HG03571 (cell line): ENCODE measurements at regions not wholly inside any gene's neighbourhood (a gene's known extent, or its start where the extent isn't known, plus 50 kb on each side); places are given as distances from the start of the nearest gene placed in this dataset.

Experiments used
- ATAC-seq: cut with Tn5 transposase; IDR thresholded peaks from one replicate; pipeline ENCODE4 v1.9.1; 2021; ENCODE audit not compliant: unreplicated experiment

DNA sequence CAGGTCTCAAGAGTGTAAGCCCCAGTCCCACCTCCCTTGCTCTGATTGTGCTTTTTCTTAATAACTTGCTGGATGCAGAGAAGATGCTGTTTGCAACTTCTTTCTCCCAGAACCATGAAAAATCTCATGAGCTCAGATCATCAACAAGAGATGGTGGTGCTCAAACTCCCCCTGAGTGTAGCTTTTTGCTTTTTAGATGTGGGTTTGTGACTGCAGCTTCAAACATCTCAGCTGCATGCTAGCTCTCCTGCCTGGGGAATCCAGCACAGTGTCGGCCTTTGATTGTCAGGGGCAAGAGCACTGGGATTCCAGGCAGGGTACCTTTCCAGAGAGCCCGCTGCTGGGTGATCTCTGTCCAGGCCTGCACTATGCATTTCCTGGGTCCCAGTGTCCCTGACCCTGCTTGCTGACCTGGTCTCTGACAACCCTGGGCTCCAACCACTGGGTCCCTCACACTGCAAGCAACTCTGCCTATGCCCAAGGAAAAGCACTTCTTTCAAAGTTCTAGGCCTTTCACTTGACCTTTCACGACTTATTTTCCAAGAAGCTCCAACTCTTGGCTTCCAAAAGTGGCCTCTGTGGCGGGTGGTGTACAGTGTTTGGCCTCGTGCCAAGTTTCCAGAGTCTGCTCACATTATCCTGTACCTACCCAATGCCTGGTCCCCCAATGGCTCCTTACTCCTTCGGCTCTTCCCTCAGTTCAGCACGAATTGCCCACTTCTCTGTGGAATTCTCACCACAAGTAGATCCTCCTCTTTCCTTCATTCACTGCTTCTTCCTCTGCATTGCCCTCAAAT lies 69.7 kb upstream of the LY86 start:
- ATAC-seq = no peak

DNA sequence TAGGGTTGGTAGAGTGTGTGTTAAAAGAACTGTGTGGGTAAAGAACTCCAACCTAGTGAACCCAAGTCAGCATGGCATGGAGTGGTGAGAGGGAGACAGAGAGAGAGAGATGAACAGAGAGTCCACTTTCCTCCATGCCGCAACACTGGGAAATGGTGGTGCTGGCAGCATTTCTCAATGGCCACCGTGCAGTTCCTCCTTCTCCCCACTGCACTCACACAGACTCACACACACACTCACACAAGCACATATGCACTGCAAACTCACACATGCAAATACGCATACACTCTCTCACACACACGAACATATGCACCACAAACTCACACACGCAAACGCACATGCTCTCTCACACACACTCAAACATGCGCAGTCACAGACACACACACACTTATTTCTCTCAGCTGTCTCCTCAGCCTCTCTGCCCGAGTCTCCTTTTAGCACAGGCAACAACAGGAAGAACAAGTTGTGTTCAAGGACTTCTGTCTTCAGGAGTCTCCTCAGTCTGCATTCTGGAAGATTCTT lies 66.5 kb upstream of the LY86 start:
- no peak for ATAC-seq

DNA sequence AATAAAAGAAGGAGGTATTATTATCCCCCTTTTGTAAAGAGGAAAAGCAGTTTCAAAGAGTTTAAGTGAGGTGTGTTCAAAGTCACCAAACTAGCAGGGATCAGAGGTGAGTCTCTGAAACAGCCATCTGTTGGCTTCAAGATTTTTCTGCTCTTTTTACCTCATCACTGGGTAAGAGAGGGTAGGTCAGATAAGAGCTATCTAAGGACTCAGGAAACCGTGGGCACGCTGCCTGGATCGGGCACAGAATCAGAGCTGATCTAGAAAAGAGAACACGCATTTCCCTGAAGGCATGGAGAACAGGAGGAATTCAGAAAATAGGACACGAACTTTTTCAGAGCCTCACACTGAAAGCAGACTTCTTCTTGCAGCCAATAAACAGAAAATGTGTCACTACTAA lies 65.8 kb upstream of the LY86 start:
- no peak for ATAC-seq

DNA sequence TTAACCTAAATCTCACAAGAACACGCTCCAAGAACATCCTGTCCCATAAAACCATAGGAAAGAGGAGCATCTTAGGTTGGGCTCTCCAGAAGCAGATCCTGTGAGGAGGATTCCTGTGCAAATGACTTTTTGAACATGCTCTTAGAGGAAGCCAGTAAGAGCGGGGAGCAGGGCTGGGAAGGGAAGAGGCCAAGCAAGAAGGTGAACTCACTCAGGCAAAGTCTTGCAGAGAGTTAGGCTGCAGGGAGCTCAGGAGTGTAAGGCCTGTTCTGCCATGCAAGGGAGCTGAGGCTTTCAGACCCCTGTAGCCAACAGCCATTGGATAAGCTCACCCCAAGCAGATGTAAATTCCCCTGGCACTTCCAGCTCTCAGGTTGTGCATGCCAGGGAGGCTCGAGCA lies 63.6 kb upstream of the LY86 start:
- ATAC-seq = no peak

DNA sequence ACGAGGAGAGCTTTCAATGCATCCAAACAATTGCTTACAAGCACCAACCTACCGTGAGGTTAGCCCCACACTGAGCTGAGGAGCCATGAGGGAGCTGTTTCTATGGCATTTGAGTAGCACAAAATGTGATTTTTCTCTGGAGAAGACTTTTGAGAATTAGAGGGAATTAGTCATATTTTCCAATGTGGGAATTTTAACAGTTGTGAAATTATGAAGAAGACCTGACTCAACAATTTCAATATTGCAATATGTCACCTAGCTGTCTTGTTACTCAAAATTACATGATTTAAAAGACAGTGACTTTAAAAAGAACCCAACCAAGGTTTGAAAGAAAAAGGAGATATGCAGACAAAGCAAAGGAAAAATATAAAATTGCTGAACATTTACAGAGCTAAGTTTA lies 62.6 kb upstream of the LY86 start:
- no peak for ATAC-seq

DNA sequence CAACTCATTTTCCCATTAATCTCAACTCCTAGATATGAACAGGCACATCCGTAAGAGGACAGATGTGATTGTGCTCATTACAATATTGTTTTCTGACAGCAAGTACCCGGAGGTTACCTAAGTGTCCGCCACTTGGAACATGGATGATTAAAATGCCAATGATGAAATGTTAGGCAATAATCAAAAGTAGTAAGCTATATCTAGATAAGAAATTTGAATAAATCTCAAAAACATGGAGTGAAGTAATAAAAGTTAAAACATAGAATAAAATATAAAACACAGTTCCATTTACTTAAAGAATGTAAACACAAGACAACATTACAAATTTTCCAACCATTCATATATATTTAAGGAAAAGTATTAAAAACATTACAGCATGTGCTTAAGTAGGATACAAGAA lies 59.2 kb upstream of the LY86 start:
- no peak for ATAC-seq

DNA sequence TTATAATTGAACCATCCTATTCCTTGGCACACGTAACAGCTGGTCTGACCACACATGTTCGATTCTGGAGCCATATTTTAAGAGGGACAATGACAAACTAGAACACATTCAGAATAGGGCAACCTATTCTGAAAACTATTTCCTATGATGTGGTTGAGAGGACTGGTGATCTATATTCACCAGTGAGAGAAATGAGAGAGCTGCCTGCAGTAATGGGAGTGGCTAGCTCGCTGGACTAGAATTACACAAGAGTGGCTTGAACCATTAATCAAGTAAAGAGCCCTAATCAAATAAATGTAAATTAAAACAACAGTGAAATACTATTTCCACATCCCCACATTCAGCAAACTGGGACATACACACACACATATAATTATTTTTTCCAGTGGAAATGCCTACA lies 55.3 kb upstream of the LY86 start:
- ATAC-seq = no peak

DNA sequence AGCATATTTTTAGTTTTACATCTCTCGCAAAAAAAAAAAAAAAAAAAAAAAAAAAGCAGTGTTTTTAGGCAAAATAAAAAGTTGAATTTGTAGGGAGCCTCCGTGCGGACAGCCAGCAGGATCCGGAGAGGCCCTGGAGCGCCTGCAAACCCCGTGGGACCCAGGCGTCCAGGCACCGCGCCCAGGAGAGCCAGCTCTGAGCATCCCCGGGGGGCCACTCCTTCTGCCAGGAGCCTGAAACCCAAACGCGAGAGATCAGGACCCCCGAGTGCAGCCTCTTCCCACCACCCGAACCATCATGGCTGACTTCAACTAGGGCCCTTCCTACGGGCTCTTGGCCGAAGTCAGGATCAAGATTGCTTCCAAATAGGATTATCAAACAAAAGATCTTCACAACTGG lies 54.1 kb upstream of the LY86 start:
- no peak for ATAC-seq

DNA sequence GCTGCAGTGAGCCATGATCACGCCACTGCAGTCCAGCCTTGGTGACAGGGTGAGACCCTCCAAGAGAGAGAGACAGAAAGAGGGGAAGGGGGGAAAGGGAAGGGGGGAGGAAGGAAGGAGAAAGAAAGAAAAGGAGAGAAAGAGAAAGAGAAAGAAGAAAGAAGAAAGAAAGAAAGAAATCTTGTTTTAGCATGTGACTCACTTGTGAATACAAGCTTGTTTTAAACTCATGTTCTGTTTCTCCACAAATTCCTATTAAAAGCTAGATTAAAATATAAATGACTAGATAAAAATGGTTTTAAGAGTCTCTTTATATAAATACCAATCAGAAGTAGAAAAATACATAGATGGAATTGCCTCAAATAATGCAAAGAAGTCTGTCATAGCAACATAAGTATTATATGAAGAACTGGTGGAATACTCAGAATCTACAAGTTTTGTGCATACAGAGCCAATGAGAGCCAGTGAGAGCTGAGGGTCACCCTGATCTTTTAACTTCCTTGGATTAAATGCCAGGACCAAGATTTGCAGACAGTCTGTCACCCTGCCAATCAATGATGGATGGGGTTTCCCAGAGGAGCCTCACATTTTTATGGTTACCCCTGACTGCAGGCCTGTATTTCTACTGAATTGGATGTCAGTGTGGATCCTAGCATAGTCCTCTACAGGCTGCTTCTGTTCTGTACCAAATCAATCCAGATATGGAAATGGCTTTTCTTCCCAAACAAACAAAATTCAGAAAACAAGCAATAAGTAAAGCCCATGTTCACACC lies 50.8 kb upstream of the LY86 start:
- no peak for ATAC-seq

DNA sequence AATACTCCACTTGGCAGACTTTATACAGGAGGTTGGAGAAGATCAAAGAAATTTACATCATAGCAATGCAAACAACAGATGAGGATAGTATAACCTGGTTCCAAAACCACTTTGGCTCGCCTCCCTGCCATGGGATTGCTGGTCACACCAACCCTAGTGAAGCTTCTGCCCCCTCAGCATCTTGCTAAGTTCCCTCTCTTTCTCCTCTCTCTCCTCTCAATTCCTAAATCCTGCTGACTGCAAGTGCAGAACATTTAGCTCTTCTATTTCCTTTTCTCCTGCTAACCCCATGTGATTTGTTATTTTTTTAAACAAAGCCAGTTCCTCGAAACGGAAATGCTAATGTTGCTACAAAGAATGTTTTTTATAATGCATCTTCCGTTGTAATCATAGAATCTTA lies 50.3 kb upstream of the LY86 start:
- ATAC-seq = no peak
